Transverse colon (tissue), 4 donors: ENCODE measurements at regions not wholly inside any gene's neighbourhood (a gene's known extent, or its start where the extent isn't known, plus 50 kb on each side); places are given as distances from the start of the nearest gene placed in this dataset.

Source experiments
- DNase-seq: peaks from one replicate; pipeline ENCODE4 v3.0.0-alpha.2; 2019
- H3K27ac ChIP-seq, 4 donors: fragments of 200-600 bp; sonication (generic); 2 replicates each; pipeline ENCODE4 v1.5.1; 2016 to 2018; ENCODE audit warnings: inconsistent platforms in 4 of 4
- H3K27me3 ChIP-seq: fragments of 200-600 bp; sonication (generic); 2 replicates; pipeline ENCODE4 v1.5.1; 2017; ENCODE audit warnings: inconsistent platforms
- H3K36me3 ChIP-seq, 4 donors: fragments of 200-600 bp; sonication (generic); 2 replicates each; pipeline ENCODE4 v1.5.1; 2017 to 2019; ENCODE audit warnings: inconsistent platforms in 4 of 4
- H3K4me1 ChIP-seq, 4 donors: fragments of 200-600 bp; sonication (generic); 2 replicates each; pipeline ENCODE4 v1.5.1; 2017 to 2020; ENCODE audit warnings: inconsistent platforms in 4 of 4
- H3K4me3 ChIP-seq, 4 donors: fragments of 200-600 bp; sonication (generic); 1 replicate in 1 of 4; 2 replicates in 3 of 4; pipeline versions ENCODE4 v1.5.1 to v1.6.1; 2017 to 2019; ENCODE audit warnings: inconsistent platforms in 4 of 4
- H3K9me3 ChIP-seq, 2 donors: fragments of 200-600 bp; sonication (generic); 2 replicates each; pipeline ENCODE4 v1.5.1; 2017 to 2019; ENCODE audit warnings: inconsistent platforms in 2 of 2
- EP300 ChIP-seq: sonication (generic); formaldehyde crosslinking; IDR thresholded peaks from one replicate; pipeline ENCODE4 v1.6.1; 2017; ENCODE audit warnings: antibody characterized with exemption, low read depth
- POLR2A ChIP-seq: fragments of 450-650 bp; IDR thresholded peaks from one replicate; pipeline ENCODE4 v1.6.1; 2016; ENCODE audit warnings: antibody characterized with exemption, mild to moderate bottlenecking, moderate library complexity
- POLR2AphosphoS5 ChIP-seq, 3 donors: sonication (generic); formaldehyde crosslinking; IDR thresholded peaks; one replicate each; pipeline ENCODE4 v1.6.1; 2016; ENCODE audit warnings: antibody characterized with exemption in 3 of 3
- WGBS, 2 donors: methylation state at CpG; one replicate each; pipeline ENCODE4 v1.1.5; 2018; ENCODE audit warnings: low coverage in 1 of 2; 5-methylcytosine and 5-hydroxymethylcytosine counted together
- in situ Hi-C, 4 donors: fragments of 200-750 bp; cut with MboI; loops; one replicate each; pipeline versions ENCODE4 v1.15.0 to v1.15.1; 2017; ENCODE audit warnings: low sequenced_read_pairs in 3 of 4, low pct_ligation_motif_present in 1 of 4, low pct_unique_long_range_greater_than_20kb in 1 of 4
- intact Hi-C: fragments of 100-400 bp; cut with DNase I; formaldehyde crosslinking; loops from one replicate; pipeline ENCODE4 v1.15.1; 2023; ENCODE audit warnings: low total_unique reads
- TF ChIP-seq, protein P1 (sequence below), 5 experiments: fragments of 200-600 bp in 3 of 5; fragments of 450-650 bp in 2 of 5; sonication (generic) in 3 of 5; IDR thresholded peaks; 1 replicate in 2 of 5; 2 replicates in 3 of 5; pipeline ENCODE4 v1.5.1; 2016 to 2017; ENCODE audit warnings: antibody characterized with exemption in 5 of 5, inconsistent platforms in 3 of 5, mild to moderate bottlenecking in 2 of 5, moderate library complexity in 1 of 5

DNA sequence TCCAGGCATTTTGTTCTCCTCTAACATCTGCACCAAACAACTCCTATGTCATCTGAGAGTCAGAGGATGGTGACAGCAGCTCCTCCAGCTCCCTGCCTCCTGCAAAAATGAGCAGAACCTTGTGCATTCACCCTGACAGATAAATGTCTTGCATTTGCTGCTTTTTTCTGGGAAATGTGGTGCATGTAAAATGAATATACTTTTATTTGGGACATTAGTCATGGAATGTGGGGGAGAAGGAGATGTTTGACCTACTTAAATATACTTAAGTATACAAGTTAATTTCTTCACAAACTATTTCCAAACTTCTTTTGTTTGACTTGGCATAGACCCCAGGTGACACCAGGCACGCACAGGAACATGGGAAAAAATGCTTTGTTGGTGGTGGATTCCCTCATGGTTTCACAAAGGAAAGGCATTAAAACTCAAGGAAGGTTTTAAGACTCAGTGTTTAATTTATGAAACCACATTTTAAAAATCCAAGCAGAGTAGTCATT lies 181.8 kb upstream of the MCHR2 start:
- no peaks in the 10 kb centered on the region for H3K9me3 ChIP-seq
- H3K27ac ChIP-seq = no peak overlapping the region
- in situ Hi-C loops = no loop called here
- 14 to 54% methylated on average over 1 of the region's 1 CpG for WGBS, 2 donors
- no peak for DNase-seq
- intact Hi-C loops = no loop called here
- no peaks in the 10 kb centered on the region for H3K4me1 ChIP-seq
- H3K27me3 ChIP-seq = no peaks in the 10 kb centered on the region
- H3K36me3 ChIP-seq = no peaks in the 10 kb centered on the region
- H3K4me3 ChIP-seq = no peak overlapping the region
- no peak for TF ChIP-seq POLR2A
- TF ChIP-seq, protein P1, sequence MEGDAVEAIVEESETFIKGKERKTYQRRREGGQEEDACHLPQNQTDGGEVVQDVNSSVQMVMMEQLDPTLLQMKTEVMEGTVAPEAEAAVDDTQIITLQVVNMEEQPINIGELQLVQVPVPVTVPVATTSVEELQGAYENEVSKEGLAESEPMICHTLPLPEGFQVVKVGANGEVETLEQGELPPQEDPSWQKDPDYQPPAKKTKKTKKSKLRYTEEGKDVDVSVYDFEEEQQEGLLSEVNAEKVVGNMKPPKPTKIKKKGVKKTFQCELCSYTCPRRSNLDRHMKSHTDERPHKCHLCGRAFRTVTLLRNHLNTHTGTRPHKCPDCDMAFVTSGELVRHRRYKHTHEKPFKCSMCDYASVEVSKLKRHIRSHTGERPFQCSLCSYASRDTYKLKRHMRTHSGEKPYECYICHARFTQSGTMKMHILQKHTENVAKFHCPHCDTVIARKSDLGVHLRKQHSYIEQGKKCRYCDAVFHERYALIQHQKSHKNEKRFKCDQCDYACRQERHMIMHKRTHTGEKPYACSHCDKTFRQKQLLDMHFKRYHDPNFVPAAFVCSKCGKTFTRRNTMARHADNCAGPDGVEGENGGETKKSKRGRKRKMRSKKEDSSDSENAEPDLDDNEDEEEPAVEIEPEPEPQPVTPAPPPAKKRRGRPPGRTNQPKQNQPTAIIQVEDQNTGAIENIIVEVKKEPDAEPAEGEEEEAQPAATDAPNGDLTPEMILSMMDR (IDR thresholded peaks at IDR 0.05) = no peak
- no peak for TF ChIP-seq EP300
- no peak for TF ChIP-seq POLR2AphosphoS5 (IDR thresholded peaks at IDR 0.05)

DNA sequence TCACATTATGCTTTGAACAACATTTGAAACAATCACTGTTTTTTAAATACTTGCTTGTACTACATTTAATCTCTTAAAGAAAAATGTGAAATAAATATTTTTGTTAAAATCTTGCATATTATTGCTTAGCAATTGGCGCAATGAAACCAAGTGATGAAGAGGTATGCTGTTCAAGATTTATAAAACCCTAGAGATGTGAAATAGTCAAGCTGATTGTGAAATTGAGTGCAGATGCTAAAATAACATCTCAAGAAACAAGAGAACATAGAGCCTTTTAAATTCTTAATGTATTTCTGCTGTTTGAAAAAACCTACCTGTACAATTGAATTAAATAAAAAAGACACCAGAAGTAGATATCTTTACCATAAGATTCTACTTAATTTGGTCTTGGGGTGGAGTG lies 179.2 kb upstream of the MCHR2 start:
- no peak for DNase-seq
- intact Hi-C loops = no loop called here
- Histone ChIP-seq H3K4me1 (no peaks in the 10 kb centered on the region), H3K4me3 (no peak overlapping the region), H3K27me3 (no peaks in the 10 kb centered on the region), H3K36me3 (no peaks in the 10 kb centered on the region), H3K27ac (no peak overlapping the region), H3K9me3 (no peaks in the 10 kb centered on the region)
- in situ Hi-C loops = no loop called here
- WGBS, 2 donors = 92% methylated on average over 1 of the region's 1 CpG
- no peak for TF ChIP-seq POLR2A
- TF ChIP-seq, protein P1 (IDR thresholded peaks at IDR 0.05) = no peak
- no peak for TF ChIP-seq EP300
- no peak for TF ChIP-seq POLR2AphosphoS5 (IDR thresholded peaks at IDR 0.05)

DNA sequence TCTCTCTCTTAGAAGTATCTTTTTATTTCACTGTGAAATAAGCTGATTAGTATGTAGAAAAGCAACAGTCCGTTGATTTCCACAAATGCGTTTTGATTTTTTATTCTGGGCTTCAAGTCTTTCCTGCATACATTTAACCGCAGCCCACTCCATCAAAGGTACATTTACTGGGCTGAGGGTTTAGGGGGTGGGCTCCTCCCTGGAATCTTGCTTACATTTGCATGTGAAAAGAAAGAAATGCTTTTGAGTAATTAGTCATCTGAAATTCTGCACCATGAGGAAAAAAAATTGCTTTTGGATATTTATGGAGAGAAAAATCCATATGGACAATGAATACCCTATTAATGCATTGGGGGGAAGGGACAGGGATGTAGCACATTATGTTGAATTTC lies 178.3 kb upstream of the MCHR2 start:
- intact Hi-C loops = no loop called here
- Histone ChIP-seq H3K9me3 (no peaks in the 10 kb centered on the region), H3K4me3 (no peak overlapping the region), H3K27ac (no peak overlapping the region), H3K4me1 (no peaks in the 10 kb centered on the region), H3K36me3 (no peaks in the 10 kb centered on the region), H3K27me3 (no peaks in the 10 kb centered on the region)
- in situ Hi-C loops = no loop called here
- WGBS, 2 donors = 72 to 97% methylated on average over 3 of the region's 3 CpGs
- TF ChIP-seq, protein P1 (IDR thresholded peaks at IDR 0.05) = no peak
- TF ChIP-seq EP300 (no peak), POLR2A (no peak)
- DNase-seq = no peak

DNA sequence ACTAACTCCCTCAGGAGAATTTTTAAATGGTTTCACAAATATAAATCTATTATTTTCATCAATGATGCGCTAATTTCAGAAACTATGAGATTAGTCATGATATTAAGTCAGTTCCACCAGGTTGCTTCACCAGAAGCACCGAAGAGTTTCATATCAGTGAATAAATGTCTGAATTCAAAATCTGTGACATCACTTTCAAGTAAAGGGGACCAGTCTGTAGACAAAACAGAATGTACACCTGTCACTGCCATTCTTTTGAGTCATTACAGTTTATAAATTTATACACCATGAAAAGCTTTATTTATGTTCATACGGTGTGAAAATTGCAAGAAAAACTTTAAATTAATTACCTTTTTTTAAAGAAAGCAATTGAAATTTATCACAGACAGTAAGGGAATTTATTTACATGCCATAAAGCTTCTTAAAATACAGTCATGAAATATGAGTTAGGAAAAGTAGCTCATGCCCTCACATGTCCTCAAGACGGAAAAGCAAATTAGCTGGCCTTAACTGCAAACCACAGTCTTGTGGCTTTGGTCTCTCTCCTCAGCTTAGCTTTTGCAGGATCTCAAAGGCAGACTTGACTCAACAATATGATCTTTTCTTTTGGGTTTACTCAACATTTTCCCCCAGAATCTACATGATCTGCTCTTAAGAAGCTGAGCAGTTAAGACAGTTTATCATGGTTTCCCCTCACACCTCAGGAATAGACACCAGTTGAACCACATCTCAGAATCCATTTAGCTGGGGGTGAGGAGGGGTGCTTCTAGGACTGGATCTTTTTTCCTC lies 177.7 kb upstream of the MCHR2 start:
- Histone ChIP-seq H3K27me3 (no peaks in the 10 kb centered on the region), H3K36me3 (no peaks in the 10 kb centered on the region), H3K4me1 (no peaks in the 10 kb centered on the region), H3K4me3 (no peak overlapping the region), H3K27ac (no peak overlapping the region), H3K9me3 (no peaks in the 10 kb centered on the region)
- intact Hi-C loops = no loop called here
- in situ Hi-C loops = no loop called here
- no peak for TF ChIP-seq POLR2A
- no peak for TF ChIP-seq POLR2AphosphoS5 (IDR thresholded peaks at IDR 0.05)
- TF ChIP-seq EP300 = no peak
- TF ChIP-seq, protein P1 (IDR thresholded peaks at IDR 0.05) = no peak
- DNase-seq = no peak
- 50 to 62% methylated on average over 4 of the region's 4 CpGs for WGBS, 2 donors
